ENCODE measurements at regions not wholly inside any gene's neighbourhood (a gene's known extent, or its start where the extent isn't known, plus 50 kb on each side); places are given as distances from the start of the nearest gene placed in this dataset.

GRCh38 chr17:79680318-79680695 is 50.4 kb upstream of the ENPP7 start:
- H3K4me3 ChIP-seq (ENCODE audit: low read depth in 1 of 2, low read length in 2 of 2) = no peak overlapping the region
- no peaks in the 10 kb centered on the region for H3K36me3 ChIP-seq (ENCODE audit: control insufficient read depth in 1 of 2, insufficient read depth in 2 of 2, low read length in 2 of 2)
- no peak overlapping the region for H3K27ac ChIP-seq (ENCODE audit: low read depth, low read length)
- H3K9ac ChIP-seq (ENCODE audit: low read depth in 1 of 2, low read length in 2 of 2) = no peak overlapping the region
- no peaks in the 10 kb centered on the region for H3K9me3 ChIP-seq (ENCODE audit: control insufficient read depth in 1 of 2, low read length in 2 of 2)
- H3K27me3 ChIP-seq (ENCODE audit: control insufficient read depth in 1 of 2, insufficient read depth in 2 of 2, low read length in 2 of 2) = peaks cover 9 to 11% of the 10 kb centered on the region in 2 donors
- no peaks in the 10 kb centered on the region for H3K4me1 ChIP-seq (ENCODE audit: control insufficient read depth in 1 of 2, insufficient read depth in 2 of 2, low read length in 2 of 2)

DNA sequence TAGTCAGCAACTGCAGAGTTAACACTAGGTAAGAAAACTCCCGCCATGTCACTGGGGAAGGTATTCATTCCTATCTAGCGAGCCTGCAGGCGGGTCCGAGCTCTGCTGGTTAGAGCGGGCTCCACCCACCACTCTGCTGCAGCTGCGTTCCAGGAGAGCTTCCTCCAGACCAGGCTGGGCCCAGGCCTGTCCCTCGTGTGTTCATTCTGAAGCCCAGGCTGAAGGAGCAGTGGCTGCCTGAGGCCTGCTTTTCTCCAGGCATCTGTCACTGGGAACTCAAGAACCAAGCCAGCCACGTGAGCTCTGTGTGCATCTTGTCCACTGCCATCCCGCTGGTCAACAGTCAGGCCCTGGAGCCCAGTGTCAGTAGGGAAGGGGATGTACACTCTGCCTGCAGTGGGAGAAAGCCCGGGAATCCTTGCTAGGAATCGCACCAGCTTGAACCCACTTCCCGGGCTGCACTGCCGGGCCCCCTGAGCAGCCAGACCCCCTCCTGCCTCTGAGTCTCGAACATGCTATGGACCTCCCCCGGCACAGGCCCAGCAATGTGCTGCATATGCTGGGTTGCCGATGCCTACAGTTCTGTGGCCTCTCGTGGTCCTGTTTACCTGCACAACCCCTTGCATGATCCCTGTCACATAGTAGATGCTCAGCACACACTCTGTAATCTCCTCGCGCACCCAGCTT is 51.0 kb upstream of the ENPP7 start:
- H3K4me3 ChIP-seq (ENCODE audit: low read depth in 1 of 2, low read length in 2 of 2) = no peak overlapping the region
- H3K36me3 ChIP-seq (ENCODE audit: control insufficient read depth in 1 of 2, insufficient read depth in 2 of 2, low read length in 2 of 2) = no peaks in the 10 kb centered on the region
- no peak overlapping the region for H3K27ac ChIP-seq (ENCODE audit: low read depth, low read length)
- H3K9me3 ChIP-seq (ENCODE audit: control insufficient read depth in 1 of 2, low read length in 2 of 2) = peaks cover 0 to under 1% of the 10 kb centered on the region in 2 donors
- H3K4me1 ChIP-seq (ENCODE audit: control insufficient read depth in 1 of 2, insufficient read depth in 2 of 2, low read length in 2 of 2) = no peaks in the 10 kb centered on the region
- no peak overlapping the region for H3K9ac ChIP-seq (ENCODE audit: low read depth in 1 of 2, low read length in 2 of 2)
- H3K27me3 ChIP-seq (ENCODE audit: control insufficient read depth in 1 of 2, insufficient read depth in 2 of 2, low read length in 2 of 2) = peaks cover 7% of the 10 kb centered on the region in 2 donors

DNA sequence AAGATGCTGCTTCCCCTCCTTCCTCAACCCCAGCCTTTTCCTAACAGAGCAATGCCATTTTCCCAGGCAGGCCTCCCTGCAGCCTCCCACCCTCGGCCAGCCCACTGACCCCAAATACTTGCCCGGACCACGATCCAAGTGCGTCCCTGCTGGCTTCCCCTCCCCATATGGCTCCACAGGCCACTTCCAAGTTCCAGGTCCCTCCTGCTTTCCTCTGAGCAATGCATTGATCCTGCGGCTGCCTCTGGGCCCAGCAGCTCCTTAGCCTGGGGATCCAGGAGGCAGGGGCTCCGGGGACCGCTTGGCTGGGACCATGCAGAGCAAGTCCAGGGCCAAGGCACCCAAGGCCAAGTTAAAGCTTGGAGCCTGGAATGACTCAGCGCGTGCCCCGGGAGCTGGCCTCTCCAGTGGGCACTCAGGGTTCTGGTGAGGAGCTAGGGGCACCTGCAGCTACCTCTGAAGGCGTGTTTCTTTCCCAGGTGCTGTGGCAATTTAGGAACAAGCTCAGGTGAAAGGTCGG is 51.9 kb upstream of the ENPP7 start:
- Histone ChIP-seq H3K4me1 (ENCODE audit: control insufficient read depth in 1 of 2, insufficient read depth in 2 of 2, low read length in 2 of 2) (no peaks in the 10 kb centered on the region), H3K4me3 (ENCODE audit: low read depth in 1 of 2, low read length in 2 of 2) (no peak overlapping the region), H3K9me3 (ENCODE audit: control insufficient read depth in 1 of 2, low read length in 2 of 2) (peaks cover 1 to 3% of the 10 kb centered on the region in 2 donors), H3K9ac (ENCODE audit: low read depth in 1 of 2, low read length in 2 of 2) (no peak overlapping the region), H3K27ac (ENCODE audit: low read depth, low read length) (no peak overlapping the region), H3K27me3 (ENCODE audit: control insufficient read depth in 1 of 2, insufficient read depth in 2 of 2, low read length in 2 of 2) (peaks cover 7 to 9% of the 10 kb centered on the region in 2 donors), H3K36me3 (ENCODE audit: control insufficient read depth in 1 of 2, insufficient read depth in 2 of 2, low read length in 2 of 2) (no peaks in the 10 kb centered on the region)

DNA sequence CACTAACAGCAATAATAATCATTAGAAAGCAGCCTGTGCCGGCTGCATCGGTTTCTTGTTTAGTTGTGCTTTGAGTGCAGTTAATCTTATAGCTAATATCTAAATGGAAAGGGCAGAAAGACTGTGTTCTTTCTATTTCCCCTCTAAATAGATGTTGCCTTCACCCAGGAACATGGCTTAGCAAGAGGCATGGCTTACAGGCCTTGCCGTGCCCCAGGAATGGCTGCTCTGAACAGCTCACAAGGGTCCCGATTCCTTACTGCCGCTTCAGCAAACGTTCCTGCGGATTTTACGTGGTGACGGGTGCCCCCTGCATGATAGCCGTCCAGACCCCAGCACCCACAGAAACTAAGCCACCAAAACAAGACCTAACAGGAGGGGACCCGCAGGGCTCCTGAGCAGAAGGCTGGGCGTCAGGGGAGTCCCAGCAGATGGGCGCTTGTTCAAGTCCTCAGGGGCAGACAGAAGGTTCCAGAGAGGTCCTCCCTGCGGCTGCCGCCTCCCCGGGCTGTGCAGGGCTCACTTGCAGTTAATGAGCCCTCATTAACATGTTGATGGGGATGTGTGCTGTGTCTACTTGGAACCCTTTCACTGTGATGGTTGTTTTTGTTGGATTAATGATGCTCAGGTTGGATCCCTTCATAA is 52.5 kb upstream of the ENPP7 start:
- H3K9ac ChIP-seq (ENCODE audit: low read depth in 1 of 2, low read length in 2 of 2) = no peak overlapping the region
- H3K4me3 ChIP-seq (ENCODE audit: low read depth in 1 of 2, low read length in 2 of 2) = no peak overlapping the region
- H3K36me3 ChIP-seq (ENCODE audit: control insufficient read depth in 1 of 2, insufficient read depth in 2 of 2, low read length in 2 of 2) = no peaks in the 10 kb centered on the region
- peaks cover 5 to 7% of the 10 kb centered on the region in 2 donors for H3K9me3 ChIP-seq (ENCODE audit: control insufficient read depth in 1 of 2, low read length in 2 of 2)
- H3K27ac ChIP-seq (ENCODE audit: low read depth, low read length) = no peak overlapping the region
- H3K4me1 ChIP-seq (ENCODE audit: control insufficient read depth in 1 of 2, insufficient read depth in 2 of 2, low read length in 2 of 2) = no peaks in the 10 kb centered on the region
- H3K27me3 ChIP-seq (ENCODE audit: control insufficient read depth in 1 of 2, insufficient read depth in 2 of 2, low read length in 2 of 2) = peaks cover 7 to 9% of the 10 kb centered on the region in 2 donors

- H3K4me3 ChIP-seq (ENCODE audit: low read depth in 1 of 2, low read length in 2 of 2) = no peak overlapping the region
- peaks cover 5 to 10% of the 10 kb centered on the region in 2 donors for H3K9me3 ChIP-seq (ENCODE audit: control insufficient read depth in 1 of 2, low read length in 2 of 2)
- no peaks in the 10 kb centered on the region for H3K36me3 ChIP-seq (ENCODE audit: control insufficient read depth in 1 of 2, insufficient read depth in 2 of 2, low read length in 2 of 2)
- peaks cover 9 to 11% of the 10 kb centered on the region in 2 donors for H3K27me3 ChIP-seq (ENCODE audit: control insufficient read depth in 1 of 2, insufficient read depth in 2 of 2, low read length in 2 of 2)
- H3K27ac ChIP-seq (ENCODE audit: low read depth, low read length) = no peak overlapping the region
- H3K4me1 ChIP-seq (ENCODE audit: control insufficient read depth in 1 of 2, insufficient read depth in 2 of 2, low read length in 2 of 2) = no peaks in the 10 kb centered on the region
- no peak overlapping the region for H3K9ac ChIP-seq (ENCODE audit: low read depth in 1 of 2, low read length in 2 of 2)
Measured at GRCh38 chr17:79677646-79678045, 53.1 kb upstream of the ENPP7 start.

- H3K9me3 ChIP-seq (ENCODE audit: control insufficient read depth in 1 of 2, low read length in 2 of 2) = peaks cover 5 to 10% of the 10 kb centered on the region in 2 donors
- no peak overlapping the region for H3K27ac ChIP-seq (ENCODE audit: low read depth, low read length)
- H3K27me3 ChIP-seq (ENCODE audit: control insufficient read depth in 1 of 2, insufficient read depth in 2 of 2, low read length in 2 of 2) = peaks cover 7 to 9% of the 10 kb centered on the region in 2 donors
- no peaks in the 10 kb centered on the region for H3K36me3 ChIP-seq (ENCODE audit: control insufficient read depth in 1 of 2, insufficient read depth in 2 of 2, low read length in 2 of 2)
- no peak overlapping the region for H3K9ac ChIP-seq (ENCODE audit: low read depth in 1 of 2, low read length in 2 of 2)
- no peak overlapping the region for H3K4me3 ChIP-seq (ENCODE audit: low read depth in 1 of 2, low read length in 2 of 2)
- no peaks in the 10 kb centered on the region for H3K4me1 ChIP-seq (ENCODE audit: control insufficient read depth in 1 of 2, insufficient read depth in 2 of 2, low read length in 2 of 2)
Measured at GRCh38 chr17:79676796-79677195, 53.9 kb upstream of the ENPP7 start.

GRCh38 chr17:79675413-79675725 is 55.4 kb upstream of the ENPP7 start:
- Histone ChIP-seq H3K9me3 (ENCODE audit: control insufficient read depth in 1 of 2, low read length in 2 of 2) (peaks cover 5 to 10% of the 10 kb centered on the region in 2 donors), H3K36me3 (ENCODE audit: control insufficient read depth in 1 of 2, insufficient read depth in 2 of 2, low read length in 2 of 2) (no peaks in the 10 kb centered on the region), H3K4me1 (ENCODE audit: control insufficient read depth in 1 of 2, insufficient read depth in 2 of 2, low read length in 2 of 2) (no peaks in the 10 kb centered on the region), H3K4me3 (ENCODE audit: low read depth in 1 of 2, low read length in 2 of 2) (no peak overlapping the region), H3K27me3 (ENCODE audit: control insufficient read depth in 1 of 2, insufficient read depth in 2 of 2, low read length in 2 of 2) (peaks cover 4 to 8% of the 10 kb centered on the region in 2 donors), H3K27ac (ENCODE audit: low read depth, low read length) (no peak overlapping the region), H3K9ac (ENCODE audit: low read depth in 1 of 2, low read length in 2 of 2) (no peak overlapping the region)

DNA sequence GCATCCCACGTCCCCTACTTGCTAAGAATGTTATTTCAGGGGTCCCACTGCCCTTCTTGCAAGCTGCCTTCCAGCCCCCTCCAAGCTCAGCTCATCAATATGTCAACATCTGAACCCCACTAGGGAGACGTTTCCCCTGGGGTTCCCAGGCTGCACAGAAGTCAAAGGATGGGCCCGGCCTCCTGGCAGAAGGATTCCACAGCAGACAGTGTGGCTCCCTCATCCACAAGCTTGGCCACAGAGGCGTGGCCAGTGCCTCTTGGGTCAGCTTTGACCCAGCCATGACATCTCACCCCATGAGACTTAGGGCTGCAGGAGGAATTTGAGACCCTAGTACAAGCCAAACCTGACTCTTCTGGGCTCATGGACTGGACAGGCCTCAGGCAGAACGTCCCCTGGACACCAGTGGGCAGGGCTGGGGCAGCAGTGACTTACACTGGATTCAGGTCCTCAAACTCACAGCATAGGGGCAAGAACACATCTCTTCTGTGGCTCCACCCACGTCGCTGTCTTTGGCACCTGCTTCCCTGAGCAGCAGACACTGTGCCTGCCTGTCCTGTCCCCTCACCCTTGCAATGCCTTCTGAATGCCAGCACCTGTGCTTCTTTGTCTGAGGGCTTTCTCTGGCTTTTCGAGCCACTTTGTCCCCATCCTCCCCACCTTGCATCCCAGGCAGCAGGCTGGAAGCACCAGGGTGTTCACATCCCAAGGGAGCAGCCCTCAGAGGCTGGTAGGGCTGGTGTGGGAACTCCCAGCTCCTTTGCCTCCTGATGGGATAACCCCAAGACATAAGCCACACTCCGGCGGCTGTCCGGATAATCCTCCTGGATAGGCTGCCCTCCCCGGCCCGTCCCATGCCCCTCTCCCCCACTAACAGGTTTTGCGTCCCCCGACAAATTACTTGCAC is 56.0 kb upstream of the ENPP7 start:
- H3K4me1 ChIP-seq (ENCODE audit: control insufficient read depth in 1 of 2, insufficient read depth in 2 of 2, low read length in 2 of 2) = no peaks in the 10 kb centered on the region
- H3K27ac ChIP-seq (ENCODE audit: low read depth, low read length) = no peak overlapping the region
- no peaks in the 10 kb centered on the region for H3K36me3 ChIP-seq (ENCODE audit: control insufficient read depth in 1 of 2, insufficient read depth in 2 of 2, low read length in 2 of 2)
- H3K4me3 ChIP-seq (ENCODE audit: low read depth in 1 of 2, low read length in 2 of 2) = no peak overlapping the region
- H3K9me3 ChIP-seq (ENCODE audit: control insufficient read depth in 1 of 2, low read length in 2 of 2) = peaks cover 5 to 10% of the 10 kb centered on the region in 2 donors
- H3K27me3 ChIP-seq (ENCODE audit: control insufficient read depth in 1 of 2, insufficient read depth in 2 of 2, low read length in 2 of 2) = peaks cover 4 to 8% of the 10 kb centered on the region in 2 donors
- H3K9ac ChIP-seq (ENCODE audit: low read depth in 1 of 2, low read length in 2 of 2) = no peak overlapping the region

- Histone ChIP-seq H3K9ac (ENCODE audit: low read depth in 1 of 2, low read length in 2 of 2) (no peak overlapping the region), H3K4me3 (ENCODE audit: low read depth in 1 of 2, low read length in 2 of 2) (no peak overlapping the region), H3K36me3 (ENCODE audit: control insufficient read depth in 1 of 2, insufficient read depth in 2 of 2, low read length in 2 of 2) (no peaks in the 10 kb centered on the region), H3K27ac (ENCODE audit: low read depth, low read length) (no peak overlapping the region), H3K27me3 (ENCODE audit: control insufficient read depth in 1 of 2, insufficient read depth in 2 of 2, low read length in 2 of 2) (peaks cover 4 to 12% of the 10 kb centered on the region in 2 donors), H3K4me1 (ENCODE audit: control insufficient read depth in 1 of 2, insufficient read depth in 2 of 2, low read length in 2 of 2) (no peaks in the 10 kb centered on the region), H3K9me3 (ENCODE audit: control insufficient read depth in 1 of 2, low read length in 2 of 2) (peaks cover 5 to 10% of the 10 kb centered on the region in 2 donors)
Measured at GRCh38 chr17:79673517-79673916, 57.2 kb upstream of the ENPP7 start.

- Histone ChIP-seq H3K36me3 (ENCODE audit: control insufficient read depth in 1 of 2, insufficient read depth in 2 of 2, low read length in 2 of 2) (no peaks in the 10 kb centered on the region), H3K9me3 (ENCODE audit: control insufficient read depth in 1 of 2, low read length in 2 of 2) (peaks cover 5 to 10% of the 10 kb centered on the region in 2 donors), H3K4me3 (ENCODE audit: low read depth in 1 of 2, low read length in 2 of 2) (no peak overlapping the region), H3K27me3 (ENCODE audit: control insufficient read depth in 1 of 2, insufficient read depth in 2 of 2, low read length in 2 of 2) (peaks cover 4 to 12% of the 10 kb centered on the region in 2 donors), H3K27ac (ENCODE audit: low read depth, low read length) (no peak overlapping the region), H3K9ac (ENCODE audit: low read depth in 1 of 2, low read length in 2 of 2) (no peak overlapping the region), H3K4me1 (ENCODE audit: control insufficient read depth in 1 of 2, insufficient read depth in 2 of 2, low read length in 2 of 2) (no peaks in the 10 kb centered on the region)
Measured at GRCh38 chr17:79672496-79672895, 58.2 kb upstream of the ENPP7 start.

Measured in duodenal mucosa (tissue), 2 donors.